NCI-H146 (cell line): ENCODE measurements at regions not wholly inside any gene's neighbourhood (a gene's known extent, or its start where the extent isn't known, plus 50 kb on each side); places are given as distances from the start of the nearest gene placed in this dataset.

Experiments
- DNase-seq: peaks from one replicate; lab custom pipeline; 2025; lab: John Stamatoyannopoulos, UW

- DNase-seq, result no peak
Observed at GRCh38 chr6:113292646-113293422, 564.3 kb upstream of the MARCKS start.

- DNase-seq, result no peak
Observed at GRCh38 chr6:113293423-113293740, 563.8 kb upstream of the MARCKS start.

GRCh38 chr6:113299531-113299930, 557.6 kb upstream of the MARCKS start:
- DNase-seq, result no peak

GRCh38 chr6:113301651-113302050, 555.5 kb upstream of the MARCKS start:
- no peak for DNase-seq

GRCh38 chr6:113304116-113304515, 553.0 kb upstream of the MARCKS start:
- no peak for DNase-seq

- DNase-seq, result peak; percentile 53
Observed at GRCh38 chr6:113306552-113307145, 550.5 kb upstream of the MARCKS start.

GRCh38 chr6:113308266-113308665, 548.9 kb upstream of the MARCKS start:
- no peak for DNase-seq

GRCh38 chr6:113313841-113314240, 543.3 kb upstream of the MARCKS start:
- no peak for DNase-seq

GRCh38 chr6:113315165-113315564, 542.0 kb upstream of the MARCKS start:
- no peak for DNase-seq

- DNase-seq, result no peak
Observed at GRCh38 chr6:113315879-113316278, 541.3 kb upstream of the MARCKS start.

GRCh38 chr6:113317442-113317841, 539.7 kb upstream of the MARCKS start:
- no peak for DNase-seq

- peak; percentile 90 for DNase-seq
Observed at GRCh38 chr6:113317891-113318574, 539.1 kb upstream of the MARCKS start.

GRCh38 chr6:113318575-113318917, 538.6 kb upstream of the MARCKS start:
- peak; percentile 44 for DNase-seq

GRCh38 chr6:113320653-113321052, 536.5 kb upstream of the MARCKS start:
- DNase-seq, result no peak

GRCh38 chr6:113326781-113327180, 530.4 kb upstream of the MARCKS start:
- no peak for DNase-seq

GRCh38 chr6:113328886-113329381, 528.2 kb upstream of the MARCKS start:
- DNase-seq, result no peak

GRCh38 chr6:113329942-113330635, 527.1 kb upstream of the MARCKS start:
- no peak for DNase-seq

- peak; percentile 84 for DNase-seq
Observed at GRCh38 chr6:113330636-113330946, 526.6 kb upstream of the MARCKS start.

- peak; percentile 59 for DNase-seq
Observed at GRCh38 chr6:113331021-113331420, 526.1 kb upstream of the MARCKS start.

GRCh38 chr6:113338644-113339043, 518.5 kb upstream of the MARCKS start:
- DNase-seq, result no peak

- DNase-seq, result no peak
Observed at GRCh38 chr6:113339209-113339608, 517.9 kb upstream of the MARCKS start.

GRCh38 chr6:113340371-113340770, 516.8 kb upstream of the MARCKS start:
- DNase-seq, result no peak

- DNase-seq, result no peak
Observed at GRCh38 chr6:113343940-113344339, 513.2 kb upstream of the MARCKS start.
